ENCODE measurements at regions not wholly inside any gene's neighbourhood (a gene's known extent, or its start where the extent isn't known, plus 50 kb on each side); places are given as distances from the start of the nearest gene placed in this dataset.

DNA sequence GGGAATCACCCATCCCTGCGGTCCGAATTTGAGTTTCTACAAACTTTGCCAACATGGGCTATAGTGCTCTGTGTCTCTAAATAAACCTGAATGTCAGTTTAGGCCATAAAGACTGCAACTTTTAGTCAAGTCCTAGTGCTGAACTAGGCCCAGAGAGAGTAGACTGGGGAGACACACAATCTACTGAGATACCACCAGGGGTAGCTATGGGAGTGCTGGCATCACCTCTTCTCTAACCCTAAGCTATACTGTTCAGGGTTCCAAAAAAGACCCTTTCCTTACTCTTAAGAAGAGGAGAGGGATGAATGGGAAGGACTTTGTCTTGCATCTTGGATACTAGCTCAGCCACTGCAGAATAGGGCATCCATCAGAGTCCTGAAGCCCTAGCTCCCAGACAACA, 866.7 kb upstream of the PRMT6 start:
- peaks cover 14% of the 10 kb centered on the region for H3K9me3 ChIP-seq (ENCODE audit: low read depth, low read length, poor library complexity, severe bottlenecking)
- CTCF ChIA-PET = no interaction called here

DNA sequence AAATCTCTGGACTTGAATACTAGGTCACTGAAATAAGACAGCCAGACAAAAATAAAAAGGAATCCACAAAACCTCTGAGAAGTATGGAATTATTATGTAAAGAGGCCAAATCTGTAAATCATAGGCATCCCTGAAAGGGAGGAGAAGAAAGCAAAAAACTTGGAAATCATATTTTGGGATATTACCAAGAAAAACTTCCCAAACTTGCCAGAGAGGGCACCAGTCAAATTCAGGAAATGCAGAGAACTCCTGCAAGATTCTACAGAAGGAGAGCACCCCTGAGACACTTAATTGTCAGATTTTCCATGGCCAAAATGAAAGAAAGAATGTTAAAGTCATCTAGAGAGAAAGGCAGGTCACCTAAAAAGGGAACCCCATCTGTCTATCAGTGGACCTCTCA, 862.3 kb upstream of the PRMT6 start:
- ChIA-PET POLR2A (ENCODE audit: low non-redundant PET) (no interaction called here), CTCF (no interaction called here)
- Histone ChIP-seq H3K27ac (ENCODE audit: low read depth, low read length, poor library complexity, severe bottlenecking) (no peak overlapping the region), H3K36me3 (ENCODE audit: insufficient read depth, low read length, poor library complexity, severe bottlenecking) (no peaks in the 10 kb centered on the region), H3K27me3 (replicated peaks; ENCODE audit: insufficient read depth, low read depth, low read length, poor library complexity) (no peaks in the 10 kb centered on the region), H3K9me3 (ENCODE audit: low read depth, low read length, poor library complexity, severe bottlenecking) (peaks cover 15% of the 10 kb centered on the region), H3K4me3 (ENCODE audit: low read depth, low read length, poor library complexity, severe bottlenecking) (no peak overlapping the region), H3K4me1 (ENCODE audit: insufficient read depth, low read length, poor library complexity, severe bottlenecking) (no peaks in the 10 kb centered on the region)
- BruUV-seq (replicated peaks) = no TSS peak
- no peak for TF ChIP-seq EZH2 (IDR thresholded peaks at IDR 0.05; ENCODE audit: borderline replicate concordance, low read depth, low read length, poor library complexity, severe bottlenecking)
- TF ChIP-seq, protein P1, sequence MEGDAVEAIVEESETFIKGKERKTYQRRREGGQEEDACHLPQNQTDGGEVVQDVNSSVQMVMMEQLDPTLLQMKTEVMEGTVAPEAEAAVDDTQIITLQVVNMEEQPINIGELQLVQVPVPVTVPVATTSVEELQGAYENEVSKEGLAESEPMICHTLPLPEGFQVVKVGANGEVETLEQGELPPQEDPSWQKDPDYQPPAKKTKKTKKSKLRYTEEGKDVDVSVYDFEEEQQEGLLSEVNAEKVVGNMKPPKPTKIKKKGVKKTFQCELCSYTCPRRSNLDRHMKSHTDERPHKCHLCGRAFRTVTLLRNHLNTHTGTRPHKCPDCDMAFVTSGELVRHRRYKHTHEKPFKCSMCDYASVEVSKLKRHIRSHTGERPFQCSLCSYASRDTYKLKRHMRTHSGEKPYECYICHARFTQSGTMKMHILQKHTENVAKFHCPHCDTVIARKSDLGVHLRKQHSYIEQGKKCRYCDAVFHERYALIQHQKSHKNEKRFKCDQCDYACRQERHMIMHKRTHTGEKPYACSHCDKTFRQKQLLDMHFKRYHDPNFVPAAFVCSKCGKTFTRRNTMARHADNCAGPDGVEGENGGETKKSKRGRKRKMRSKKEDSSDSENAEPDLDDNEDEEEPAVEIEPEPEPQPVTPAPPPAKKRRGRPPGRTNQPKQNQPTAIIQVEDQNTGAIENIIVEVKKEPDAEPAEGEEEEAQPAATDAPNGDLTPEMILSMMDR (conservative IDR thresholded peaks at IDR 0.05; ENCODE audit: low read depth, low read length) = peak; percentile 21; the same call in 1 of the 2 replicates
- intact Hi-C loops (cut with micrococcal nuclease; ENCODE audit: unreplicated experiment) = no loop called here
- DNase-seq (ENCODE audit: low spot score) = no peak

More for the DNA sequence above, 866.7 kb upstream of the PRMT6 start:
- Histone ChIP-seq H3K4me1 (ENCODE audit: insufficient read depth, low read length, poor library complexity, severe bottlenecking) (no peaks in the 10 kb centered on the region), H3K27me3 (replicated peaks; ENCODE audit: insufficient read depth, low read depth, low read length, poor library complexity) (no peaks in the 10 kb centered on the region), H3K27ac (ENCODE audit: low read depth, low read length, poor library complexity, severe bottlenecking) (no peak overlapping the region), H3K36me3 (ENCODE audit: insufficient read depth, low read length, poor library complexity, severe bottlenecking) (no peaks in the 10 kb centered on the region), H3K4me3 (ENCODE audit: low read depth, low read length, poor library complexity, severe bottlenecking) (no peak overlapping the region)
- no TSS peak for BruUV-seq (replicated peaks)
- POLR2A ChIA-PET (ENCODE audit: low non-redundant PET) = no interaction called here
- TF ChIP-seq EZH2 (IDR thresholded peaks at IDR 0.05; ENCODE audit: borderline replicate concordance, low read depth, low read length, poor library complexity, severe bottlenecking) = no peak
- TF ChIP-seq, protein P1 (conservative IDR thresholded peaks at IDR 0.05; ENCODE audit: low read depth, low read length) = peak; percentile 36
- DNase-seq (ENCODE audit: low spot score) = peak; percentile 14
- intact Hi-C loops (cut with micrococcal nuclease; ENCODE audit: unreplicated experiment) = no loop called here

DNA sequence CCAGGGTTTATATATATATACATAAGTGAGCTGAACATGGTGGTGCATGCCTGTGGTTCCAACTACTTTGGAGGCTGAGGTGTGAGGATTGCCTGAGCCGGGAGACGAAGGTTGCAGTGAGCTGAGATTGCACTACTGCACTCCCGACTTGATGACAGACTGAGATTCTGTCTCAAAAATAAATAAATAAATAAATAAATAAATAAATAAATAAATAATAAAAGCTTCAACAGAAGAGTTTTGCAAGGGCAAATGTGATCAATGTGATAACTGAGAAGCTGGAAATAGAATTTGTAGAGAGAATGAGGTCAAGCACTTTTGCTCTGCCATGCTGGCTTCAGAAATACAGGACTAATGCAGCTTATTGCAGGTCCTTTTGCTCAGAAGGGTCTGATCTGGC, 855.8 kb upstream of the PRMT6 start:
- no TSS peak for BruUV-seq (replicated peaks)

More for the DNA sequence above, 855.8 kb upstream of the PRMT6 start:
- no peak overlapping the region for H3K27ac ChIP-seq (ENCODE audit: low read depth, low read length, poor library complexity, severe bottlenecking)
- ChIA-PET CTCF (no interaction called here), POLR2A (ENCODE audit: low non-redundant PET) (no interaction called here)
- no peaks in the 10 kb centered on the region for H3K4me1 ChIP-seq (ENCODE audit: insufficient read depth, low read length, poor library complexity, severe bottlenecking)
- TF ChIP-seq, protein P1 (conservative IDR thresholded peaks at IDR 0.05; ENCODE audit: low read depth, low read length) = no peak
- TF ChIP-seq EZH2 (IDR thresholded peaks at IDR 0.05; ENCODE audit: borderline replicate concordance, low read depth, low read length, poor library complexity, severe bottlenecking) = no peak
- H3K27me3 ChIP-seq (replicated peaks; ENCODE audit: insufficient read depth, low read depth, low read length, poor library complexity) = no peaks in the 10 kb centered on the region
- H3K9me3 ChIP-seq (ENCODE audit: low read depth, low read length, poor library complexity, severe bottlenecking) = no peaks in the 10 kb centered on the region
- DNase-seq (ENCODE audit: low spot score) = no peak
- no peak overlapping the region for H3K4me3 ChIP-seq (ENCODE audit: low read depth, low read length, poor library complexity, severe bottlenecking)
- no peaks in the 10 kb centered on the region for H3K36me3 ChIP-seq (ENCODE audit: insufficient read depth, low read length, poor library complexity, severe bottlenecking)
- intact Hi-C loops (cut with micrococcal nuclease; ENCODE audit: unreplicated experiment) = no loop called here

Data from A673 (cell line).